HTR-8/SVneo (cell line): ENCODE measurements at regions not wholly inside any gene's neighbourhood (a gene's known extent, or its start where the extent isn't known, plus 50 kb on each side); places are given as distances from the start of the nearest gene placed in this dataset.

Experiments used
- DNase-seq: peaks from one replicate; pipeline ENCODE4 v3.0.0; 2011; ENCODE audit warnings: low spot score, mixed read lengths; ENCODE audit not compliant: insufficient read length
- FAIRE-seq: peaks from 2 replicates; lab custom pipeline; 2011; peaks lifted over from hg19 to GRCh38; lab: Jason Lieb, UNC

- DNase-seq: no peak
- no peak for FAIRE-seq
Observed at GRCh38 chr2:41905597-41906337, 142.1 kb upstream of the PKDCC start.

- DNase-seq: no peak
- no peak for FAIRE-seq
Observed at GRCh38 chr2:41906338-41906725, 141.5 kb upstream of the PKDCC start.

GRCh38 chr2:41907141-41907540, 140.7 kb upstream of the PKDCC start:
- DNase-seq (no peak), FAIRE-seq (no peak)

GRCh38 chr2:41907771-41908207, 140.0 kb upstream of the PKDCC start:
- DNase-seq: no peak
- FAIRE-seq: no peak

GRCh38 chr2:41908349-41908748, 139.5 kb upstream of the PKDCC start:
- no peak for DNase-seq
- FAIRE-seq: no peak

- DNase-seq (no peak), FAIRE-seq (no peak)
Observed at GRCh38 chr2:41909584-41909983, 138.2 kb upstream of the PKDCC start.

GRCh38 chr2:41910126-41910525, 137.7 kb upstream of the PKDCC start:
- DNase-seq (no peak), FAIRE-seq (no peak)

GRCh38 chr2:41911033-41911432, 136.8 kb upstream of the PKDCC start:
- no peak for FAIRE-seq

GRCh38 chr2:41912337-41912736, 135.5 kb upstream of the PKDCC start:
- FAIRE-seq (no peak), DNase-seq (no peak)

More at GRCh38 chr2:41911033-41911432, 136.8 kb upstream of the PKDCC start:
- no peak for DNase-seq

GRCh38 chr2:41912776-41913175, 135.0 kb upstream of the PKDCC start:
- no peak for FAIRE-seq
- DNase-seq: no peak

GRCh38 chr2:41913311-41913710, 134.5 kb upstream of the PKDCC start:
- DNase-seq (no peak), FAIRE-seq (no peak)

GRCh38 chr2:41913921-41914609, 133.8 kb upstream of the PKDCC start:
- FAIRE-seq: no peak

GRCh38 chr2:41914936-41915335, 132.9 kb upstream of the PKDCC start:
- no peak for DNase-seq
- no peak for FAIRE-seq

More at GRCh38 chr2:41913921-41914609, 133.8 kb upstream of the PKDCC start:
- DNase-seq: no peak

- FAIRE-seq (no peak), DNase-seq (no peak)
Observed at GRCh38 chr2:41916177-41916576, 131.6 kb upstream of the PKDCC start.

- no peak for DNase-seq
- FAIRE-seq: no peak
Observed at GRCh38 chr2:41917587-41917986, 130.2 kb upstream of the PKDCC start.

GRCh38 chr2:41919135-41919534, 128.7 kb upstream of the PKDCC start:
- DNase-seq (no peak), FAIRE-seq (no peak)

- no peak for DNase-seq
- FAIRE-seq: no peak
Observed at GRCh38 chr2:41920181-41920580, 127.6 kb upstream of the PKDCC start.

- no peak for DNase-seq
- FAIRE-seq: no peak
Observed at GRCh38 chr2:41920812-41921211, 127.0 kb upstream of the PKDCC start.

GRCh38 chr2:41922177-41922576, 125.6 kb upstream of the PKDCC start:
- FAIRE-seq (peak; percentile 48), DNase-seq (no peak)

- FAIRE-seq (no peak), DNase-seq (no peak)
Observed at GRCh38 chr2:41923156-41923786, 124.5 kb upstream of the PKDCC start.

GRCh38 chr2:41924024-41924423, 123.8 kb upstream of the PKDCC start:
- FAIRE-seq (no peak), DNase-seq (no peak)
